ENCODE measurements at regions not wholly inside any gene's neighbourhood (a gene's known extent, or its start where the extent isn't known, plus 50 kb on each side); places are given as distances from the start of the nearest gene placed in this dataset.

GRCh38 chr5:93904917-93905316 lies 163.5 kb upstream of the POU5F2 start:
- Histone ChIP-seq H3K36me3 (ENCODE audit: control insufficient read depth, insufficient read depth, low read length) (no peaks in the 10 kb centered on the region), H3K9me3 (ENCODE audit: control insufficient read depth, insufficient read depth, low read depth, low read length) (no peaks in the 10 kb centered on the region), H3K27ac (ENCODE audit: low read length) (no peak overlapping the region), H3K4me3 (ENCODE audit: low read depth in 2 of 2, low read length in 2 of 2) (no peak overlapping the region), H3K4me1 (ENCODE audit: control insufficient read depth, insufficient read depth, low read length) (no peaks in the 10 kb centered on the region), H3K27me3 (ENCODE audit: control insufficient read depth, insufficient read depth, low read length) (no peaks in the 10 kb centered on the region)
- ChIA-PET CTCF (no interaction called here), POLR2A (no interaction called here)
- DNase-seq (ENCODE audit: low read depth, low spot score): no peak
- ATAC-seq: no peak
- TF ChIP-seq POLR2AphosphoS5 (IDR thresholded peaks at IDR 0.05; ENCODE audit: low read depth, low read length) (no peak), SIN3A (IDR thresholded peaks at IDR 0.05; ENCODE audit: borderline replicate concordance, insufficient read depth, low read depth, low read length) (no peak), CTCF (IDR thresholded peaks at IDR 0.05) (no peak), TCF7L2 (IDR thresholded peaks at IDR 0.05; ENCODE audit: low read depth, low read length) (no peak), REST (IDR thresholded peaks at IDR 0.05; ENCODE audit: insufficient read depth in 1 of 2, low read depth in 2 of 2, low read length in 1 of 2) (no peak)
- no TSS peak for BruUV-seq (replicated peaks)
- intact Hi-C loops (cut with micrococcal nuclease; ENCODE audit: unreplicated experiment): no loop called here
- in situ Hi-C loops (cut with HindIII; ENCODE audit: low pct_unique_long_range_greater_than_20kb, low sequenced_read_pairs): no loop called here

- in situ Hi-C loops (cut with HindIII; ENCODE audit: low pct_unique_long_range_greater_than_20kb, low sequenced_read_pairs): no loop called here
- intact Hi-C loops (cut with micrococcal nuclease; ENCODE audit: unreplicated experiment): no loop called here
- Histone ChIP-seq H3K4me3 (ENCODE audit: low read depth in 2 of 2, low read length in 2 of 2) (no peak overlapping the region), H3K4me1 (ENCODE audit: control insufficient read depth, insufficient read depth, low read length) (no peaks in the 10 kb centered on the region), H3K27me3 (ENCODE audit: control insufficient read depth, insufficient read depth, low read length) (no peaks in the 10 kb centered on the region), H3K36me3 (ENCODE audit: control insufficient read depth, insufficient read depth, low read length) (no peaks in the 10 kb centered on the region), H3K27ac (ENCODE audit: low read length) (no peak overlapping the region), H3K9me3 (ENCODE audit: control insufficient read depth, insufficient read depth, low read depth, low read length) (no peaks in the 10 kb centered on the region)
- ATAC-seq: no peak
- POLR2A ChIA-PET: no interaction called here
- CTCF ChIA-PET: no interaction called here
- no TSS peak for BruUV-seq (replicated peaks)
- TF ChIP-seq TCF7L2 (IDR thresholded peaks at IDR 0.05; ENCODE audit: low read depth, low read length): no peak
- TF ChIP-seq REST (IDR thresholded peaks at IDR 0.05; ENCODE audit: insufficient read depth in 1 of 2, low read depth in 2 of 2, low read length in 1 of 2): no peak
- TF ChIP-seq SIN3A (IDR thresholded peaks at IDR 0.05; ENCODE audit: borderline replicate concordance, insufficient read depth, low read depth, low read length): no peak
- no peak for TF ChIP-seq CTCF (IDR thresholded peaks at IDR 0.05)
- TF ChIP-seq POLR2AphosphoS5 (IDR thresholded peaks at IDR 0.05; ENCODE audit: low read depth, low read length): no peak
- DNase-seq (ENCODE audit: low read depth, low spot score): no peak
These were observed 160.9 kb upstream of the POU5F2 start for GRCh38 chr5:93902288-93902687.

All from Panc1 (cell line).